Activated naive CD4-positive, alpha-beta T cell treated with anti-CD3 and anti-CD28 coated beads, Interleukin-2, amount 50 U/mL, for 24 hours (primary cell): ENCODE measurements at regions not wholly inside any gene's neighbourhood (a gene's known extent, or its start where the extent isn't known, plus 50 kb on each side); places are given as distances from the start of the nearest gene placed in this dataset.

ENCODE experiments used
- H3K27ac Mint-ChIP-seq: one replicate; pipeline ENCODE4 v1.8.0; 2021; ENCODE audit warnings: mild to moderate bottlenecking, mixed read lengths
- H3K27me3 Mint-ChIP-seq: one replicate; pipeline ENCODE4 v1.8.0; 2021; ENCODE audit warnings: mixed read lengths
- H3K36me3 Mint-ChIP-seq: one replicate; pipeline ENCODE4 v1.8.0; 2021; ENCODE audit warnings: mixed read lengths
- H3K4me1 Mint-ChIP-seq: one replicate; pipeline ENCODE4 v1.8.0; 2021; ENCODE audit warnings: mixed read lengths
- H3K4me3 Mint-ChIP-seq: one replicate; pipeline ENCODE4 v1.8.0; 2021; ENCODE audit warnings: mild to moderate bottlenecking, mixed read lengths
- H3K9me3 Mint-ChIP-seq: one replicate; pipeline ENCODE4 v1.8.0; 2021; ENCODE audit warnings: mixed read lengths

GRCh38 chr4:183830438-183830985 is 74.6 kb upstream of the STOX2 start:
- Mint-ChIP-seq H3K36me3 (no peaks in the 10 kb centered on the region), H3K27me3 (no peaks in the 10 kb centered on the region), H3K4me3 (no peak overlapping the region), H3K4me1 (peaks cover 24% of the 10 kb centered on the region), H3K9me3 (no peaks in the 10 kb centered on the region), H3K27ac (no peak overlapping the region)

GRCh38 chr4:183831026-183831446 is 74.1 kb upstream of the STOX2 start:
- Mint-ChIP-seq H3K9me3 (no peaks in the 10 kb centered on the region), H3K4me3 (no peak overlapping the region)

DNA sequence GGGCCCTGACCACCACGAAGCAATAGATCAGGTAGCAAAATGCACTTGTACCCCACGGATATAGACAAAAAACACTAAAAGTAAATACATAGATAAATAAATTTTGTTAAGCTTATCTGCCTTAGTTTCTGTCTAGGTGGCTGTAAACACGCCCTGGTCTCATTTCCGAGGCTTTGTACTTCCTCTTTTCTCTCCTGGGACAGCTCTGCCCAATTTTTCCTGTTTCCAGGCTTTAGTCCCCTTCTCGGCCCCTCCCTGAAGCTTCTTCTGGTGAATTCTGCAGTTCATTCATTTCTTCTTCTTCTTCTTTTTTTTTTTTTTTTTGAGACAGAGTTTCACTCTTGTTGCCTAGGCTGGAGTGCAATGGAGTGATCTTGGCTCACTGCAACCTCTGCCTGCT is 73.4 kb upstream of the STOX2 start:
- H3K27ac Mint-ChIP-seq = no peak overlapping the region
- H3K27me3 Mint-ChIP-seq = peaks cover under 1% of the 10 kb centered on the region
- no peaks in the 10 kb centered on the region for H3K36me3 Mint-ChIP-seq
- H3K4me1 Mint-ChIP-seq = peaks cover 24% of the 10 kb centered on the region
- H3K4me3 Mint-ChIP-seq = no peak overlapping the region
- no peaks in the 10 kb centered on the region for H3K9me3 Mint-ChIP-seq

More at GRCh38 chr4:183831026-183831446, 74.1 kb upstream of the STOX2 start:
- Mint-ChIP-seq H3K36me3 (no peaks in the 10 kb centered on the region), H3K27me3 (no peaks in the 10 kb centered on the region), H3K4me1 (peaks cover 24% of the 10 kb centered on the region), H3K27ac (no peak overlapping the region)

GRCh38 chr4:183832776-183833450 is 72.2 kb upstream of the STOX2 start:
- Mint-ChIP-seq H3K27ac (no peak overlapping the region), H3K4me3 (no peak overlapping the region), H3K9me3 (no peaks in the 10 kb centered on the region), H3K4me1 (peaks cover 18% of the 10 kb centered on the region), H3K27me3 (peaks cover 4% of the 10 kb centered on the region), H3K36me3 (no peaks in the 10 kb centered on the region)

DNA sequence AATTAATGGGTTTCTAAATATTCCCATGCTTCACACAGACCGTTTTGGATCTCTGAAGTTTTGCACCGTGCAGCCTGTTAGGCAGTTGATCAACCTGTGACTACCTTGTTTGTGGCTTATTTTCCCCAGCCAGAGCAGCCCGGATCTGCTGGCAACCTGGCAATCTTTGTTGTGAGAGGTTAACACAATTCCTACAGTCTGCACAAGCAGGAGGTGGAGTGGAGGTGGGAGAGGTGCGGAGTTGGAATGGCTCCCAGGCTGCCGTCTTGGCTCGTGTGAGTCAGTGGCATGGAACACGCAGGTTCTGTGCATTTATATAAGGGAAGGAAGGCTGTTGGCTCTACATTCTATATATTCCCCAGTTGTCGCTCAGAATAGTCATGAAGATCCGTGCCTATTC is 70.9 kb upstream of the STOX2 start:
- no peaks in the 10 kb centered on the region for H3K36me3 Mint-ChIP-seq
- peaks cover 4% of the 10 kb centered on the region for H3K27me3 Mint-ChIP-seq
- H3K4me3 Mint-ChIP-seq = no peak overlapping the region
- no peak overlapping the region for H3K27ac Mint-ChIP-seq
- H3K4me1 Mint-ChIP-seq = peaks cover 9% of the 10 kb centered on the region
- H3K9me3 Mint-ChIP-seq = no peaks in the 10 kb centered on the region

- Mint-ChIP-seq H3K4me3 (no peak overlapping the region), H3K4me1 (no peaks in the 10 kb centered on the region), H3K36me3 (no peaks in the 10 kb centered on the region), H3K9me3 (no peaks in the 10 kb centered on the region), H3K27me3 (peaks cover 5% of the 10 kb centered on the region), H3K27ac (no peak overlapping the region)
Observed at GRCh38 chr4:183837222-183837621, 67.9 kb upstream of the STOX2 start.

- Mint-ChIP-seq H3K4me1 (no peaks in the 10 kb centered on the region), H3K9me3 (no peaks in the 10 kb centered on the region), H3K27me3 (peaks cover 5% of the 10 kb centered on the region), H3K4me3 (no peak overlapping the region), H3K36me3 (no peaks in the 10 kb centered on the region), H3K27ac (no peak overlapping the region)
Observed at GRCh38 chr4:183838987-183839712, 66.0 kb upstream of the STOX2 start.

- H3K9me3 Mint-ChIP-seq = no peaks in the 10 kb centered on the region
- no peak overlapping the region for H3K27ac Mint-ChIP-seq
- H3K36me3 Mint-ChIP-seq = no peaks in the 10 kb centered on the region
- H3K27me3 Mint-ChIP-seq = peaks cover 5% of the 10 kb centered on the region
- H3K4me3 Mint-ChIP-seq = no peak overlapping the region
- no peaks in the 10 kb centered on the region for H3K4me1 Mint-ChIP-seq
Observed at GRCh38 chr4:183840311-183840710, 64.8 kb upstream of the STOX2 start.

- no peaks in the 10 kb centered on the region for H3K36me3 Mint-ChIP-seq
- H3K9me3 Mint-ChIP-seq = no peaks in the 10 kb centered on the region
- H3K4me1 Mint-ChIP-seq = no peaks in the 10 kb centered on the region
- peaks cover 5% of the 10 kb centered on the region for H3K27me3 Mint-ChIP-seq
- H3K4me3 Mint-ChIP-seq = no peak overlapping the region
- H3K27ac Mint-ChIP-seq = no peak overlapping the region
Observed at GRCh38 chr4:183841001-183841400, 64.1 kb upstream of the STOX2 start.

GRCh38 chr4:183842129-183842528 is 63.0 kb upstream of the STOX2 start:
- Mint-ChIP-seq H3K9me3 (peaks cover 9% of the 10 kb centered on the region), H3K4me3 (no peak overlapping the region), H3K27me3 (peaks cover 1% of the 10 kb centered on the region), H3K27ac (no peak overlapping the region), H3K36me3 (no peaks in the 10 kb centered on the region), H3K4me1 (no peaks in the 10 kb centered on the region)

- H3K9me3 Mint-ChIP-seq = peaks cover 16% of the 10 kb centered on the region
- no peaks in the 10 kb centered on the region for H3K36me3 Mint-ChIP-seq
- H3K27me3 Mint-ChIP-seq = peaks cover 3% of the 10 kb centered on the region
- no peak overlapping the region for H3K27ac Mint-ChIP-seq
- H3K4me3 Mint-ChIP-seq = no peak overlapping the region
- H3K4me1 Mint-ChIP-seq = no peaks in the 10 kb centered on the region
Observed at GRCh38 chr4:183843248-183843671, 61.8 kb upstream of the STOX2 start.

GRCh38 chr4:183846951-183847350 is 58.2 kb upstream of the STOX2 start:
- Mint-ChIP-seq H3K36me3 (peaks cover 2% of the 10 kb centered on the region), H3K4me3 (no peak overlapping the region), H3K27ac (no peak overlapping the region), H3K27me3 (peaks cover 11% of the 10 kb centered on the region), H3K9me3 (peaks cover 16% of the 10 kb centered on the region), H3K4me1 (no peaks in the 10 kb centered on the region)

DNA sequence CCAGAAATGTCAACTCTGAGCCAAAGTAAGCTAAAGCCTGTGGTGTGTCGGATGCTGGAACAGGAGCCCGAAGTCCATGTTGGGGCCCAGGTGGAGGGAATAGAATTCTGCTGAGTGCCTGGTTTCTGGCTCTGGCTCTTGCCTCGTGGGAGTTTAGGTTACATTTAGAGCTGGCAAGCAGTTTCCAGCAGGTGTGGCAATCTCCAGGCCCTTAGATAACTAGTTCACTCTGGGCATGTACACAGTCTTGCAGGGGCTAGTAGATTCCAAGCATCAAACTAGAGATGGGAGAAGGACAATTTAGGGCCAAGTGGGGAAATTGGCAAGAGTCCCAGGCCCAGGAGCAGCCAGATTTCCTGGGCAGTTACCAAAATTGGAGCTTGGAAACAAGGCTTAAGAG is 56.3 kb upstream of the STOX2 start:
- Mint-ChIP-seq H3K9me3 (peaks cover 16% of the 10 kb centered on the region), H3K27ac (no peak overlapping the region), H3K36me3 (peaks cover 2% of the 10 kb centered on the region), H3K4me3 (no peak overlapping the region), H3K27me3 (peaks cover 11% of the 10 kb centered on the region), H3K4me1 (no peaks in the 10 kb centered on the region)

DNA sequence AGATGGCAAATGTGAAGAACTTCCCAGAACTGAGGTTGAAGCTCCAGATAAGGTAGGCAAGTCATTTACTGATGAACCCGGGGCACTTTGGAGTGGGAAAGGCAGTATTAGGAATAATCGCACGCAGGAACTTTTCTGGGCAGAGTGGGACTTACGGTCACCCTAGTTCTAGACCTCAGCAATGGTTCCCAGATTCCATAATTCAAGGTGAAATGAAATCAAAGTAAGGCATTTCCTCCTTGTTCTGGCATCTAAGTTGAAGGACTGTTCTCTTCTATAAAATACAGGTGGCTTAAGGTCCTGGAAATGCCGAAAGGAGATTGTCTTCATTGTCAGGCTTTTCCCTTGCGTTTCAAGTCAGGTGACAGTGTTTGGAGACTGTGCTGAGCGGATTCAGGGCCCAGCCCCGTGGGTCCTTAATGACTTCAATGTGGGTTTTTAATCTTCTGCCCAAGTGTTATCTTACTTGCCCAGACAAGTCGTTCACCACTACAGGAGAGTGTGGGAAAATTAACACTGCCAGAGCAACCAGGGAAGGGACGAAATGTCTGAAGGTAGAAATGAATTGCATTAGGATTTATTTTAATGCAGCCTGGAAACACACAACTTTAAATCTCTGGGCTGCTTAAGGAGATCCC is 52.1 kb upstream of the STOX2 start:
- Mint-ChIP-seq H3K36me3 (peaks cover 2% of the 10 kb centered on the region), H3K27me3 (peaks cover 12% of the 10 kb centered on the region), H3K4me1 (no peaks in the 10 kb centered on the region), H3K4me3 (no peak overlapping the region), H3K9me3 (no peaks in the 10 kb centered on the region), H3K27ac (no peak overlapping the region)

DNA sequence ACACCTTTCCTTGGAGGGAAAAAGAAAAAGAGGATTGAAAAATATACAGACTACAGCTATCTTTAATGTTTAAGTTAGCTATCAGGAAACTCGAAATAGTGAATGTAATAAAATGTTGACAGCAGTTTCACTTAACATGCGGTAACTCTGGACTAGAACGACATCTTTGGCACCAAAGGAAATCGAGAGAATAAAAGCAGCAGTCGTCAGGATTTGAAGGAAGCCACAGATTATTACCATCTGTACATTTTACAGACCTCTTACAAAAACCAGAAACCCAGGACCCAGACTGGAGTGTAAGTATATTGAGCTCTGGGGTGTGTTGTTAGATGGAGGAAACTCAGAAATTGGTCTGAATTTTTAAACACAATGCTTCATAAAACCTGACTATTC is 51.6 kb upstream of the STOX2 start:
- H3K27me3 Mint-ChIP-seq = peaks cover 10% of the 10 kb centered on the region
- H3K4me1 Mint-ChIP-seq = no peaks in the 10 kb centered on the region
- no peak overlapping the region for H3K27ac Mint-ChIP-seq
- H3K4me3 Mint-ChIP-seq = no peak overlapping the region
- peaks cover 2% of the 10 kb centered on the region for H3K36me3 Mint-ChIP-seq
- no peaks in the 10 kb centered on the region for H3K9me3 Mint-ChIP-seq
